ENCODE measurements at regions not wholly inside any gene's neighbourhood (a gene's known extent, or its start where the extent isn't known, plus 50 kb on each side); places are given as distances from the start of the nearest gene placed in this dataset.

DNA sequence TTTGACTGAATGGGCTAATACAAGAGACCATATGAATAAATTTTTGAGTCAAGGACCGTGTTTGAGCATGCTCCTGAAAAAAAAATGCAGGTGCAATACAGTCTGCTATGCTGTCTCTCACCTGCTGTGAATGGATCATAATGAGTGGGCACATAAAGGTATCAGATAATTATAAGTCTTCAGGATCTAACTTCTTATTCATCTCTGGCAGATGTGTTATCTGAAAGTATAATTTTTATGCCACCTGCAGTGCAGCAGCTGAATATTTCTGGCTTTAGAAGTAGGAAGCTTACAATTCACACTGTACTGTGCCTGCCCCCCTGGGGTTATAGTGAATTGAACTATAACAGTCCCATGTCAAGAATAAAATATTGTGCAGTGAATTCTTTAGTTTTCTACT is 333.3 kb downstream of the MRPL39 start:
- H3K27ac ChIP-seq (ENCODE audit: poor library complexity, severe bottlenecking), result no peak overlapping the region
- no peaks in the 10 kb centered on the region for H3K4me1 ChIP-seq (ENCODE audit: insufficient read depth, poor library complexity, severe bottlenecking)
- DNase-seq (ENCODE audit: low spot score) (no peak), ATAC-seq (ENCODE audit: low read depth) (no peak)
- TF ChIP-seq, protein P1, sequence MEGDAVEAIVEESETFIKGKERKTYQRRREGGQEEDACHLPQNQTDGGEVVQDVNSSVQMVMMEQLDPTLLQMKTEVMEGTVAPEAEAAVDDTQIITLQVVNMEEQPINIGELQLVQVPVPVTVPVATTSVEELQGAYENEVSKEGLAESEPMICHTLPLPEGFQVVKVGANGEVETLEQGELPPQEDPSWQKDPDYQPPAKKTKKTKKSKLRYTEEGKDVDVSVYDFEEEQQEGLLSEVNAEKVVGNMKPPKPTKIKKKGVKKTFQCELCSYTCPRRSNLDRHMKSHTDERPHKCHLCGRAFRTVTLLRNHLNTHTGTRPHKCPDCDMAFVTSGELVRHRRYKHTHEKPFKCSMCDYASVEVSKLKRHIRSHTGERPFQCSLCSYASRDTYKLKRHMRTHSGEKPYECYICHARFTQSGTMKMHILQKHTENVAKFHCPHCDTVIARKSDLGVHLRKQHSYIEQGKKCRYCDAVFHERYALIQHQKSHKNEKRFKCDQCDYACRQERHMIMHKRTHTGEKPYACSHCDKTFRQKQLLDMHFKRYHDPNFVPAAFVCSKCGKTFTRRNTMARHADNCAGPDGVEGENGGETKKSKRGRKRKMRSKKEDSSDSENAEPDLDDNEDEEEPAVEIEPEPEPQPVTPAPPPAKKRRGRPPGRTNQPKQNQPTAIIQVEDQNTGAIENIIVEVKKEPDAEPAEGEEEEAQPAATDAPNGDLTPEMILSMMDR (IDR thresholded peaks at IDR 0.05; ENCODE audit: poor library complexity, severe bottlenecking), result no peak
- H3K4me3 ChIP-seq (ENCODE audit: severe bottlenecking), result no peak overlapping the region
- H3K27me3 ChIP-seq (ENCODE audit: insufficient read depth, poor library complexity, severe bottlenecking), result peaks cover 51% of the 10 kb centered on the region
- H3K36me3 ChIP-seq (ENCODE audit: low read depth), result no peaks in the 10 kb centered on the region
- H3K9me3 ChIP-seq (ENCODE audit: severe bottlenecking), result no peaks in the 10 kb centered on the region

DNA sequence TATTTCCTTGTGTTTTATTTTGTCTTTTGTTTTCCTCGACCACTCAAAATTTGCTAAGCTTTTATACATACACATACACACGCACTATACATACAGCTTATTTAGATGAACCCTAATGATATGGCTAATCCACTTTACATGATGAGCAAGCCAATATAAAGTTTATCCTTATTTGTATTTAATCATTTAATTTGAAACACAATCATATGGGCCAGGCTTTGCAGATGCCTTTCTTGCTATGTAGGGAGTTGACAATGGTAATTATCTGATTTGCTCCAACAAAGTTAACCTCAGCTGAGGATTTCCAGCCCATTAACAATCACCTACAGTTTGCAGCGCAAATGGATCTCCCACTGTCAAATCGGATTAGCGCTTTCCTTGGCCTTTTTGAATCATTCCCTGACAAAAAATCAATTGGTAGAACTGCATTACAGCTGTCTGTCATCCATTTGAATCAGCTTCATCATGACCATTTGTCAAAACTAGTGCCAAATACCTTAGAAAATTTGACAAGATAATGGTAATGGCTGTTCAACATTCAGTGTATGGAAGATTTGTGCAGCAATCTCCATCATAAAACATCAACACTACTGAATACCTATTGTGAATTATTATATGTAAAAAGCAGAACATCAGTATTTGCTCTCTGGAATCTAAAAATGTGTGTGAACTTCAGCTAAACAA is 352.6 kb downstream of the MRPL39 start:
- Histone ChIP-seq H3K4me1 (ENCODE audit: insufficient read depth, poor library complexity, severe bottlenecking) (no peaks in the 10 kb centered on the region), H3K27ac (ENCODE audit: poor library complexity, severe bottlenecking) (no peak overlapping the region), H3K27me3 (ENCODE audit: insufficient read depth, poor library complexity, severe bottlenecking) (peaks cover 4% of the 10 kb centered on the region), H3K36me3 (ENCODE audit: low read depth) (no peaks in the 10 kb centered on the region), H3K9me3 (ENCODE audit: severe bottlenecking) (no peaks in the 10 kb centered on the region), H3K4me3 (ENCODE audit: severe bottlenecking) (no peak overlapping the region)
- TF ChIP-seq, protein P1 (IDR thresholded peaks at IDR 0.05; ENCODE audit: poor library complexity, severe bottlenecking), result no peak
- ATAC-seq (ENCODE audit: low read depth) (no peak), DNase-seq (ENCODE audit: low spot score) (no peak)

DNA sequence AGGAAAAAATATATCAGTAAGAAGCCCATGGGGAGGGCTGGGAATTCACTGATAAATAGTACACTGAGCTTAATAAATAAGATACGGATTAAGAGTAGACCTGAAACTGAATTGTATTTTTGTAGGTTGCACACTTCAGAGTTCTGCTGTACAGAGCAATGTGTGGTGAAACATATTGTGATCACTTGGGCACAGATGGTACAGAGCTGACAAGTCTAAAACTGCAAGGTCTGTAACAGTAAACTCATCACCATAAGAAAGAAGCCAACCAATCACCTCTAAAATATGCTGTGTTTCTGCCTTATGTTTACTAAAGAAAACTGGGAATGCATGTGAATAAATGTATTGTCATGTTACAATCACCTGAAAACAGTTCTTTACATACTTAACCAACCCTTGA is 360.7 kb downstream of the MRPL39 start:
- Histone ChIP-seq H3K9me3 (ENCODE audit: severe bottlenecking) (no peaks in the 10 kb centered on the region), H3K27ac (ENCODE audit: poor library complexity, severe bottlenecking) (no peak overlapping the region), H3K27me3 (ENCODE audit: insufficient read depth, poor library complexity, severe bottlenecking) (peaks cover 4% of the 10 kb centered on the region), H3K36me3 (ENCODE audit: low read depth) (no peaks in the 10 kb centered on the region), H3K4me1 (ENCODE audit: insufficient read depth, poor library complexity, severe bottlenecking) (no peaks in the 10 kb centered on the region), H3K4me3 (ENCODE audit: severe bottlenecking) (no peak overlapping the region)
- ATAC-seq (ENCODE audit: low read depth) (no peak), DNase-seq (ENCODE audit: low spot score) (no peak)
- TF ChIP-seq, protein P1 (IDR thresholded peaks at IDR 0.05; ENCODE audit: poor library complexity, severe bottlenecking), result no peak

DNA sequence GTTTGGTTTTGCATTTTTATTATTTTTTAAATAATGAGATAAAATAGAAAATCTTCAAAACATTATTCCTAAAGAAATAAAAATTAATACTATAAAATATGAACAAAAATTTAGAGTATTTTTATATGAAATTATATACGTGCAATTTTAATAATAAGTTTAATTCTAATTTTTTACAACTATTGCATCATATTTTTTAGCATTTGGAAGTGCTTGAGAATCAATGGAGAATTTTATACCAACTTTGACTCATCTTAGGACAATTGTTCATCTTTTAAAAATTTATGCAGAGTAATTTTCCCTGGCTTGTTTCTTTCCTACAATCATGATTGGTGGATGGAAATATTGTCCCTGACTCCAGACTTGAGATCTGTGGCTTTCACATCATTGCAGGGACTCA is 362.5 kb downstream of the MRPL39 start:
- Histone ChIP-seq H3K4me3 (ENCODE audit: severe bottlenecking) (no peak overlapping the region), H3K9me3 (ENCODE audit: severe bottlenecking) (no peaks in the 10 kb centered on the region), H3K27ac (ENCODE audit: poor library complexity, severe bottlenecking) (no peak overlapping the region), H3K36me3 (ENCODE audit: low read depth) (no peaks in the 10 kb centered on the region), H3K27me3 (ENCODE audit: insufficient read depth, poor library complexity, severe bottlenecking) (peaks cover 4% of the 10 kb centered on the region), H3K4me1 (ENCODE audit: insufficient read depth, poor library complexity, severe bottlenecking) (no peaks in the 10 kb centered on the region)
- DNase-seq (ENCODE audit: low spot score) (no peak), ATAC-seq (ENCODE audit: low read depth) (no peak)
- TF ChIP-seq, protein P1 (IDR thresholded peaks at IDR 0.05; ENCODE audit: poor library complexity, severe bottlenecking), result no peak

DNA sequence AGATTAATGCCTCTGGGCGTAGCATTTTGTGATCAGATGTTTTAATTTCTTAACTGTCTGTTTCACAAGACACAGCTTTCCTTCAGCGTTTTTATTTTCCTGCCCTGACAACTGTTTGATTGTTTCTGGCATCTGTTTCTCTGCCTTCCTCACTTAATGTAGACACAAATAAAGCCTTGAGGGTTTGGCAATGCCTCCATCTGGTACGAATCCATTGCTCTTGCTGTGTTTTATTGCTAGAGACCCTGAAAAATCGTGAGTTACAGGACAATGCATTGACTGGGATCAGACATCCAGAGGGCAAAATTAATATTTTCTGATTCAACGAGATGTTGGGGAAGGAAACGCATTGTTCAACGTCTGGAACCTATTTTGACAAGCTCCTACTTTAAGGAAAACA is 363.5 kb downstream of the MRPL39 start:
- H3K27me3 ChIP-seq (ENCODE audit: insufficient read depth, poor library complexity, severe bottlenecking), result peaks cover 4% of the 10 kb centered on the region
- no peak for DNase-seq (ENCODE audit: low spot score)
- TF ChIP-seq, protein P1 (IDR thresholded peaks at IDR 0.05; ENCODE audit: poor library complexity, severe bottlenecking), result no peak

More for the DNA sequence above, 363.5 kb downstream of the MRPL39 start:
- no peak overlapping the region for H3K27ac ChIP-seq (ENCODE audit: poor library complexity, severe bottlenecking)
- ATAC-seq (ENCODE audit: low read depth), result no peak
- H3K4me1 ChIP-seq (ENCODE audit: insufficient read depth, poor library complexity, severe bottlenecking), result no peaks in the 10 kb centered on the region
- no peaks in the 10 kb centered on the region for H3K36me3 ChIP-seq (ENCODE audit: low read depth)
- H3K4me3 ChIP-seq (ENCODE audit: severe bottlenecking), result no peak overlapping the region
- no peaks in the 10 kb centered on the region for H3K9me3 ChIP-seq (ENCODE audit: severe bottlenecking)

Measured in RWPE2 (cell line).